K562 (cell line): ENCODE measurements at regions not wholly inside any gene's neighbourhood (a gene's known extent, or its start where the extent isn't known, plus 50 kb on each side); places are given as distances from the start of the nearest gene placed in this dataset.

ENCODE experiments used
- MCM5 ChIP-seq: fragments of 450-650 bp; IDR thresholded peaks from 2 replicates; pipeline ENCODE4 v1.6.1; 2016; ENCODE audit warnings: low read depth
- NR3C1 ChIP-seq: sonication (generic); formaldehyde crosslinking; IDR thresholded peaks from 2 replicates; pipeline ENCODE4 v1.8.1; 2022; ENCODE audit warnings: missing genetic modification reagents
- PRDM10 ChIP-seq: fragments of 450-650 bp; IDR thresholded peaks from 2 replicates; pipeline ENCODE4 v1.6.1; 2018; ENCODE audit not compliant: partially characterized antibody
- TRIM25 ChIP-seq: fragments of 450-650 bp; IDR thresholded peaks from 2 replicates; pipeline ENCODE4 v1.7.0; 2016; ENCODE audit warnings: borderline replicate concordance
- ZBTB11 ChIP-seq, 3 experiments: fragments of 200-800 bp in 1 of 3; fragments of 250-450 bp in 1 of 3; fragments of 450-650 bp in 1 of 3; sonication (Bioruptor Pico) in 1 of 3; sonication (Bioruptor generic) in 1 of 3; formaldehyde crosslinking in 1 of 3; IDR thresholded peaks; 2 replicates each; pipeline versions ENCODE4 v1.6.1 to v1.8.0; 2016 to 2022; ENCODE audit warnings: mild to moderate bottlenecking in 2 of 3, missing genetic modification characterization in 2 of 3, missing compliant biosample characterization in 1 of 3, moderate library complexity in 1 of 3
- ZFP91 ChIP-seq: sonication (generic); formaldehyde crosslinking; IDR thresholded peaks from 2 replicates; pipeline ENCODE4 v1.8.0; 2022; ENCODE audit warnings: mild to moderate bottlenecking, missing genetic modification reagents

GRCh38 chr10:25766213-25766612 is 167.8 kb upstream of the MYO3A start (continued):
- TF ChIP-seq PRDM10 (no peak), ZFP91 (CRISPR knock-in tag) (no peak), NR3C1 (CRISPR knock-in tag) (no peak), TRIM25 (no peak), MCM5 (no peak), ZBTB11 (CRISPR knock-in tag; IDR thresholded peaks at IDR 0.05) (no peak)
